ENCODE measurements at regions not wholly inside any gene's neighbourhood (a gene's known extent, or its start where the extent isn't known, plus 50 kb on each side); places are given as distances from the start of the nearest gene placed in this dataset.

GRCh38 chr12:130258863-130259262 is 78.8 kb upstream of the PIWIL1 start:
- DNase-seq (ENCODE audit: low read depth in 3 of 3) = no peak

GRCh38 chr12:130263025-130263424 is 74.7 kb upstream of the PIWIL1 start:
- no peak for DNase-seq (ENCODE audit: low read depth in 3 of 3)

GRCh38 chr12:130263996-130264395 is 73.7 kb upstream of the PIWIL1 start:
- DNase-seq (ENCODE audit: low read depth in 3 of 3) = no peak

GRCh38 chr12:130266751-130267150 is 70.9 kb upstream of the PIWIL1 start:
- DNase-seq (ENCODE audit: low read depth in 3 of 3) = no peak

GRCh38 chr12:130280231-130280630 is 57.5 kb upstream of the PIWIL1 start:
- no peak for DNase-seq (ENCODE audit: low read depth in 3 of 3)

DNA sequence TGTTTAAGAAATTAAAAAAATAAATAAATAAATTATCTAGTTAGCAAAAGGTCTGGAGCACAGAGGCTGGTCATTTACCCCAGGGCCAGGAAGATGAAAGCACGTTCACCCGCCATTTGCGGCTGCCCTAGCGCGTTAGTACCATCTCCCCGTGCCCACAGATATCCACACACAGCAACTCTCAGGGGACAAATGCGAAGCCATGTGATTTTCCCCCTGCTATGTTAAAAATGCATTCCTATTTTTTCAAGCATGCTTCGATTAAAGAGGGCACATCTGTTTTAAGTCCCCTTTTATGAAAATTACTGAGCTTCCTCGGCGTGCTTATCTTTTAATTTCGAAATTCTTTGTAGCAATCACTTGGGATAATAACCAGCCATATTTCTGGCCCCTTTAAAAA is 56.9 kb upstream of the PIWIL1 start:
- no peak for DNase-seq (ENCODE audit: low read depth in 3 of 3)

DNA sequence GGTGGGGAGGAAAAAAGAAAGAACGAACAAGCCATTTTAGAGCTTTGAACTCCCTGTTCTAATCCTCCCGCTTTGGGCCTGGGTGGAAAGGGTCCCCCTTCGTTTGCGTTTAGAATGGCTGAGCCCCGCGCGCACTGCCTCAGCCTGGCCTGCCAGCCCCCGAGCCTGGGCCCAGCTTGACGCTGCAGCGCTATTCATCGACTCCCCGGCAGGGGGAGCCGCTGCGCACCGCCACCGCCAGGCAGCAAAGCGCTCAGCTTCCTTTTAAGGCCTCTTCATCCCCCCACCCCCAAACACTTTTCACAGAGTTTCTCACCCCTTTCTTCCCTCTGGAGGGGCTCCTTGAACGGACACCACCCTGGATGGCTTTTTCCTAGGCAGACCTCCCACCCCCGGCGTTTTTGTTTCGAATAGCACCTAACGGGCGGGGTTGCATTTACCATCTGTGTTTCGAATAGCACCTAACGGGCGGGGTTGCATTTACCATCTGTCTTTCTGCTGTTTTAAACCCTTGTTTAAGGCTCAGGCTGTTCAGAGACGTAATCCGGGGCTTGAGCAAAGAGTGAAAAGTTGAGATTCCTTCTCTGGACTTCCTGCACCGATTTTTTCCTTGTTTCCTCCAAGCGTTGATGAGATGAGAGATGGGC is 56.4 kb upstream of the PIWIL1 start:
- DNase-seq (ENCODE audit: low read depth in 3 of 3) = peak in 2 of 3 experiments; percentile 5 to 23

GRCh38 chr12:130286041-130286440 is 51.6 kb upstream of the PIWIL1 start:
- DNase-seq (ENCODE audit: low read depth in 3 of 3) = no peak

DNA sequence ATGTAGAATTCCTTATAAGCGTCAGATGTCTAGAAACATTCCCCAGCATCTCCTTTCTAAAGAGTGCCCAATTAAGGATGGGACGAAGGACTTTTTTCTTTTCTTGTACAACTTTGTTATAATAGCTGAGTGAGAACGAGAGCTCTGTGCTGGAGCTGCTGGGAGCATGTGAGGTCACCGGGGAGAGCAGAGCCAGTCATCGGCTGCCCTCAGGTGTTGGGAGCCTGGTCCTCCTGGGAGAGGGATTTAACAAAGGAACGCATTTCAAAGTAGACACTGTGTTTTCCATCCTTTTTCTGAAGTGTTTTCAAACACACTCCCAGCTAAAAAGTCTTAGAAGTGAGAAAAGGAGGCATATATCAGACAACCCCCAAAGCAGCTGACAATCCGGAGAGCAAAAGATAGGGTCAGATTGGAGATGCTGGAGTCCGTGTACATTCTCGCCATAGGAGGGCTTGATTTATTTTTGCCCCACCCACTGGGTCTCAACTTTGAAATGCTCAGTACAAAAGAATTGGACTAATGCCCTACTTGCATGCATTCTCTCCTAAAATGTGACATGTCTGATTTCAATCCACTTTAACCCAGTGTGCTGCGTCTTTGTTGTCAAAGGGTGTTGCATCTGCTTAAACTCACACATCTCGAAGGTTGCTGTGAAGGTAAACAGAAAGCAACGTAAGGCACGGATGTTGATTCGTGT is 50.8 kb upstream of the PIWIL1 start:
- no peak for DNase-seq (ENCODE audit: low read depth in 3 of 3)

Data from stimulated activated CD4-positive, alpha-beta T cell treated with anti-CD3 and anti-CD28 coated beads, TNF-alpha, amount 100 ng/mL, for 4 hours (primary cell).